Calu3 (cell line): ENCODE measurements at regions not wholly inside any gene's neighbourhood (a gene's known extent, or its start where the extent isn't known, plus 50 kb on each side); places are given as distances from the start of the nearest gene placed in this dataset.

Experiments
- BruUV-seq: library from RNA; stranded (reverse); fragments of 400-500 nt; replicated peaks from 2 replicates; lab custom pipeline; 2021; lab: Mats Ljungman, UMichigan
- CTCF ChIA-PET: fragments of 300-600 bp; sonication (Branson Sonifier 250); formaldehyde crosslinking; loops from one replicate; lab custom pipeline; 2022; ENCODE audit warnings: antibody characterized with exemption; lab: Charles Lee
- DNase-seq: peaks from one replicate; pipeline ENCODE4 v3.0.0; 2022
- H3K27ac Mint-ChIP-seq: one replicate; pipeline ENCODE4 v1.8.0; 2022; ENCODE audit warnings: mixed read lengths; ENCODE audit not compliant: unreplicated experiment
- H3K27me3 Mint-ChIP-seq: one replicate; pipeline ENCODE4 v1.8.0; 2022; ENCODE audit warnings: mixed read lengths; ENCODE audit not compliant: unreplicated experiment
- H3K36me3 Mint-ChIP-seq: one replicate; pipeline ENCODE4 v1.8.0; 2022; ENCODE audit warnings: mild to moderate bottlenecking, moderate library complexity, mixed read lengths; ENCODE audit not compliant: insufficient read depth, unreplicated experiment
- H3K4me1 Mint-ChIP-seq: one replicate; pipeline ENCODE4 v1.8.0; 2022; ENCODE audit warnings: mild to moderate bottlenecking, low read depth, mixed read lengths; ENCODE audit not compliant: unreplicated experiment
- H3K4me3 Mint-ChIP-seq: one replicate; pipeline ENCODE4 v1.8.0; 2022; ENCODE audit warnings: mild to moderate bottlenecking, low read depth, moderate library complexity, mixed read lengths; ENCODE audit not compliant: unreplicated experiment
- H3K9me3 Mint-ChIP-seq: one replicate; pipeline ENCODE4 v1.8.0; 2022; ENCODE audit warnings: low read depth, mixed read lengths; ENCODE audit not compliant: unreplicated experiment
- CTCF ChIP-seq: fragments of 200-600 bp; IDR thresholded peaks from one replicate; pipeline ENCODE4 v1.8.0; 2022; ENCODE audit warnings: antibody characterized with exemption; ENCODE audit not compliant: unreplicated experiment
- intact Hi-C: fragments of 100-400 bp; cut with micrococcal nuclease; formaldehyde crosslinking; loops from one replicate; pipeline ENCODE4 v1.10.0; 2022; ENCODE audit not compliant: unreplicated experiment

GRCh38 chr10:113444766-113445365, 108.0 kb upstream of the HABP2 start:
- Mint-ChIP-seq H3K36me3 (no peaks in the 10 kb centered on the region), H3K9me3 (no peaks in the 10 kb centered on the region), H3K4me1 (no peaks in the 10 kb centered on the region), H3K27ac (no peak overlapping the region), H3K4me3 (no peak overlapping the region), H3K27me3 (peaks cover 74% of the 10 kb centered on the region)
- no peak for TF ChIP-seq CTCF
- intact Hi-C loops = loop anchor here (10.0 kb wide), 1 partner anchor 120 kb away; no protein-coding TSS in a partner anchor
- no TSS peak for BruUV-seq
- CTCF ChIA-PET = no interaction called here
- DNase-seq = no peak

- BruUV-seq = no TSS peak
- H3K27ac Mint-ChIP-seq = no peak overlapping the region
- CTCF ChIA-PET = no interaction called here
- peaks cover 79% of the 10 kb centered on the region for H3K27me3 Mint-ChIP-seq
- H3K4me1 Mint-ChIP-seq = no peaks in the 10 kb centered on the region
- DNase-seq = no peak
- H3K9me3 Mint-ChIP-seq = no peaks in the 10 kb centered on the region
- TF ChIP-seq CTCF = no peak
- intact Hi-C loops = loop anchor here (10.0 kb wide), 1 partner anchor 119 kb away; no protein-coding TSS in a partner anchor
- H3K36me3 Mint-ChIP-seq = no peaks in the 10 kb centered on the region
- H3K4me3 Mint-ChIP-seq = no peak overlapping the region
These were observed 107.1 kb upstream of the HABP2 start for GRCh38 chr10:113445736-113446135.

- BruUV-seq = no TSS peak
- no peaks in the 10 kb centered on the region for H3K36me3 Mint-ChIP-seq
These were observed 106.1 kb upstream of the HABP2 start for GRCh38 chr10:113446739-113447138.

GRCh38 chr10:113447278-113447677, 105.6 kb upstream of the HABP2 start:
- CTCF ChIA-PET = no interaction called here
- no peaks in the 10 kb centered on the region for H3K36me3 Mint-ChIP-seq

More at GRCh38 chr10:113446739-113447138, 106.1 kb upstream of the HABP2 start:
- Mint-ChIP-seq H3K4me1 (no peaks in the 10 kb centered on the region), H3K27me3 (peaks cover 81% of the 10 kb centered on the region), H3K27ac (no peak overlapping the region), H3K4me3 (no peak overlapping the region), H3K9me3 (no peaks in the 10 kb centered on the region)
- intact Hi-C loops = loop anchor here (10.0 kb wide), 1 partner anchor 118 kb away; no protein-coding TSS in a partner anchor
- CTCF ChIA-PET = no interaction called here
- TF ChIP-seq CTCF = no peak
- DNase-seq = no peak

More at GRCh38 chr10:113447278-113447677, 105.6 kb upstream of the HABP2 start:
- Mint-ChIP-seq H3K4me1 (no peaks in the 10 kb centered on the region), H3K9me3 (no peaks in the 10 kb centered on the region), H3K27ac (no peak overlapping the region), H3K27me3 (peaks cover 82% of the 10 kb centered on the region), H3K4me3 (no peak overlapping the region)
- BruUV-seq = no TSS peak
- intact Hi-C loops = loop anchor here (10.0 kb wide), 1 partner anchor 118 kb away; no protein-coding TSS in a partner anchor
- no peak for DNase-seq
- no peak for TF ChIP-seq CTCF
